ENCODE measurements at regions not wholly inside any gene's neighbourhood (a gene's known extent, or its start where the extent isn't known, plus 50 kb on each side); places are given as distances from the start of the nearest gene placed in this dataset.
A peak's percentile ranks its signal among the peaks of the same experiment; 100 is the strongest.

GRCh38 chr9:84125046-84125445, 144.4 kb downstream of the RMI1 start:
- DNase-seq (ENCODE audit: low read depth), result no peak

DNA sequence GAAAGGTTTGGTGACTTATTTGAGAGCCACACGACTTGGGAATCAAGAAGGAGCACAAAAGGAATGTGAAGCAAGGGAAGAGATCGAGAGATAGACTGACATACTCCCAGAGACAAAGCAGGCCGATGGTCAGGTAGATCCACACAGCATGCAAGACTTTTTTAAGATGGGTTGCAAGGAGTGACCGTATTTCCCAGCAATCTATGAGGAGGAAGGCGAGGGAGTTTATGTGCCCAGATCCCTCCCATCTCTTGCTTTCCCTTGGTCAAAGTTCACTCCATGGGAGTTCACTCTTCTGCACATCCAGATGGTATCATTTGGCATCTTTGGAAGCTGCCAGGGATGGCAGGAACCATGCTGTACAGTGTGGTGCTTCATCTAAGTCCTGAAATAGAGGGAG, 148.9 kb downstream of the RMI1 start:
- DNase-seq (ENCODE audit: low read depth), result no peak

DNA sequence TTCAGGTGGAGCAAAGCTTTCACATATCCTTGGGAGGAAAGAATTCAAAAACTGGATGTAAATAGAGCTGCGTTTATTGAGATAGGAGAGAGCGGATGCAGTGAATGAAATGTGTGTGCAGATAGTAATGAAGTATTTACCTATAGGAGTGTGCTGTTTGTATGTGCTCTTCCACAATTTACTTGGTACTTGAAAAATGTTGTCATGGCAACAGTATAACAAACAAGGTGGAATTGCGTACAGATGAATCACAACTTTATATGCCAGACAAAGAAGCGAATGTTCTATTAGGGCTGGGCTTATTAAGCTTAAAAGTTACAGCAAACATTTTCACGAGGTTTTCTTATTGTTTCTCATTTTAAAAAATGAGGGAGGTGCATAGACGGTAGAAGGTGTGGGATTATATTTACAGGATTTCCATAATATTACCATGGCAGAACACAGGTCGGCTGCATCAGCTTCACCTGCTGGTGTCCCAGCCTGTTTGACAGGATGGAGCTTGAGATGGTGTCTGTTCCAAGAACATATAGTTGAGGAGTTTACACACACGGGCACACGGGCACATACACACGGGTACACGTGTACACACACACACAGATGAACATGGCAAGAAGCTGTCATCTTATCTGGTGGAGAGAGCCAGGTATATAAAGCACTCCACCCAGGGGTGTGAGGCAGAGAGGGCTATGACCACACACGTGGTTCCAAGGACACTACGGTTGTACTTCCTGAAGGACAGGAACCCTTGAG, 155.7 kb downstream of the RMI1 start:
- no peak for DNase-seq (ENCODE audit: low read depth)

GRCh38 chr9:84137968-84138367, 157.4 kb downstream of the RMI1 start:
- DNase-seq (ENCODE audit: low read depth), result no peak

DNA sequence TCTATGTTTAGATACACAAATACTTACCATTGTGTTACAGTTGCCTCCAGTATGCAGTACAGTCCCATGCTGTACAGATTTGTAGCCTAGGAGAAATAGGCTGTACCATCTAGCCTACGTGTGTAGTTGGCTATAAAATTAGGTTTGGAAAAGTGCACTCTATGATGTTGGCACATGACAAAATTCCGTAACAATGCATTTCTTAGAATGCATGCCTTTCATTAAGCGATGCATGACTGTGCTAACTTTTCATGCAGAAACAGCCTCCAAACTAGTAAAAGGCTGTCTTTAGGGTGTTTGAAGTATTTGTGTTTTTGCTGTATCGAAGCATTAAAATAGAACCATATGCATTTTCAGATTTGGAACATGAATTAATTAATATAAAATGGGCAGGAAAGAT, 157.9 kb downstream of the RMI1 start:
- DNase-seq (ENCODE audit: low read depth), result no peak

- peak; percentile 70 for DNase-seq (ENCODE audit: low read depth)
These were observed 158.9 kb downstream of the RMI1 start for GRCh38 chr9:84139296-84140070.

DNA sequence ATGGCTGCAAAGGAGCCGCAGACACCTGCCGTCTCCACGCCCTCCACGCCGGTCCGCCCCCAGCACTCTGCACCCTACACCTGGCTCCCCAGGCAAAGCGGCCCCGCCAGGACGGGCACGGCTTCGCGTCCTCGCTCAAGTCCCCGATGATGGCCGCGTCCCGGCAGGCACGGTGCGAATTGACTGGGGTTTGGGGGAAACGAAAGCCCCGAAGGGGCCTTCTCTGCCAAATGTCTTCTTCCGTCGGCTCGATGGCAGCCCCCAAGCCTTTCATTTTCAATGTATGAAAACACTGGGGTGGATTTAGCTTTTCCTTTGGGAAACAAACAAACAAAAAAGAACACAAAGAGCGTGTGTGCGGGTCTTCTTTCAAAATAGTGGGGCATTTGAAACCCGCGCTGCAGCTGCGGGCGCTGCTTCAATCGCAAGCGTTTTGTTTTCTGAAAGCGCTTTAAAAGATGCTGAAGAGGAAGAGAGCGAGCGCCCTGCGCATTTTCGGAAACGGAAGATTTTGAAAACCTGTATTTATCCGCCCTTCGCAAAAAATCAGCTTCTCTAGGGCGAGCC, 160.0 kb downstream of the RMI1 start:
- peak; percentile 16 for DNase-seq (ENCODE audit: low read depth)

DNA sequence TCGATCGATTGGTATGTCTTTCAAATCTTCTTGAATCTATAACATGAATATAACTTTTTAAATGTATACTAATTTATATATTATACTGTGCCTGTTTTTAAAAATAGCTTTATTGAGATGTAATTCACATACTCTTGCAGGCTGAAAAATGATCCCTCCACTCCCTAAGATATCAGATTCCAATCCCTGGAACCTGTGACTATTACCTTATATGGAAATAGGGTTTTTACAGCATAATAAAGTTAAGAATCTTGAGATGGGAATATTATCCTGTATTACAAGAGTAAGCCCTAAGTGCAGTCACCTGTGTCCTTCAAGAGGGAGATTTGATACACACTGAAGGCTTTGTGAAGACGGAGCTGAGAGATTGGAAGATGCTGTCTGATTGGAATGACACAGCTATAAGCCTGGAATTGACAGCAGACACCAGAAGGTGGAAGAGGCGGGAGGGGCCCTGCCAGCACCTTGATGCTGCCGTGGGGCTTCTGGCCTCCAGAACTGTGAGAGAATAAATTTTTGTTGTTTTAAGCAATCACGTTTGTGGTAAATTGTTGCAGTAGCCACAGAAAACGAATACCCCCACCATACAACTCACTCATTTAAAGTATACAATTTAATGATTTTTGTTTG, 161.3 kb downstream of the RMI1 start:
- DNase-seq (ENCODE audit: low read depth), result no peak

DNA sequence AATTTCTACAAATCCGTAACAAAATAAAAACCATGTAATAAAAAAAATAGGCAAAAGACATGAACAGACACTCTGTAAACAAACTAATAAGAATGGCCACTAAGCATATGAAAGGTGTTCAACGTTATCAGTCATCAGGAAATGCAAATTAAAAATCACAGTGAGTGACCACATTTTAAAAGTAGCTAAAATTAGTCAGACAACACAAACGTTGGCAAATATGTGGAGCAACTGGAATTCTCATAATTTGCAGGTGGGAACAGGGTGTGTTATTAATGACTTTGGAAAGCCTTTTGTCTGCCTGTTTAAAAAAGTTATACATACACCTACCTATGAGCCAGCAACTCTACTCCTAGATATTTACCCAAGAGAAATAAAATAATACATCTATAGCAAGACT, 164.4 kb downstream of the RMI1 start:
- DNase-seq (ENCODE audit: low read depth), result no peak

- no peak for DNase-seq (ENCODE audit: low read depth)
These were observed 165.2 kb downstream of the RMI1 start for GRCh38 chr9:84145780-84146179.

GRCh38 chr9:84146893-84147710, 166.5 kb downstream of the RMI1 start:
- DNase-seq (ENCODE audit: low read depth), result no peak

DNA sequence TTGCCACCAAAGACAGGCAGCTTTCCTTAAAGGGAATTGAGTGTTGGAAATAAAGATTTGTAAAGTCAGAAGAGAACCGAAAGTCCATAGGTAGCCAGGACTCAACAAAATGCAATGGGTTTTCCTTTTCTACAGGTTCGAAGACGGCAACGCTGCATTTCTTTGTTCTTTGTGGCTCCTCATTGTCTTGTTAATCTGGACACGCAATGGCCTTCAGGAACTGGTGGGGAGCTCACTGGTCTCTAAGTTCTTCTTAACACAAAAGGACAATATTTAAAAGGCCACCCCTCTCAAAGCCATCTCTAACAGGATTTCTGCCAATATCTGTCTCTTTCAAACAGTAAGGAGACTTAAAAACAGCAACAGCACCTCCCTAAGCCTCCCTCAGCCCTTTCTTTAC, 170.6 kb downstream of the RMI1 start:
- no peak for DNase-seq (ENCODE audit: low read depth)

DNA sequence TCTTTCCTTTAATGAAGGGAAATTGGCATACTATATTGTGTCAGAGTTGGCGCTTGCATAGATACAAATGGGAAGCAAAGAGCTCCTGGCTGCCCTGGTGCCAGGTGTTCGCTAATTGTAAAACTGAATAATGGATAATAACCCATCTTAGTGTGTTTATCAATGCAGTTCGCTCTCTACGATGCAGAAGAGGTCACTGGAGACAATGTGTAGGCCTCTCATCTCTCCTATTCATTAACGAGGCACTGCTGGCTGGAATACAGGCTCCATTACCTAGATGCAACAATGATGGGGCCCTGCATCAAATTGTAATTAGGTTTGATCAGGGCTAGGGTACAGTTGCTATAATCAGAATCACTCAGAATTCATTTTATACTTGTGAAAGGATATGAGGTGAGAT, 171.0 kb downstream of the RMI1 start:
- no peak for DNase-seq (ENCODE audit: low read depth)

GRCh38 chr9:84152204-84152603, 171.6 kb downstream of the RMI1 start:
- DNase-seq (ENCODE audit: low read depth), result no peak

DNA sequence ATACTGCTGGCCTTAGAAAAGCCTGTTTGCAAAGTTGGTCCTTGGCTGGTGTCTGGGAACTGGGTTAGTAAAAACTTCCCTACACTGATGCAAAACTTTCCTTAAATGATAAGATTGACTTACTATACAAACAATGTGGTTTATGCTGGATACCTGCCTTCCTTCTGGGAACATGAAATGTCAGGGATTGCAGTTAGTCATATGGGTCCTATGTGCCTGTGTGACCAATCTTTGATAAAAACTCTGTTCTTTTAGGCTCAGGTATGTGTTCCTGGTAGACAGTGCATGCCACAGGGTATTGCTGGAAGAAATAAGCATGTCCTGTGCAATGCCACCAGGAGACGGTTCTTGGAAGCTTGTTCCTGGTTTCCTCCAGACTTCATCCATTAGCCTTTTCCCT, 173.3 kb downstream of the RMI1 start:
- peak; percentile 48 for DNase-seq (ENCODE audit: low read depth)

GRCh38 chr9:84154320-84154719, 173.7 kb downstream of the RMI1 start:
- DNase-seq (ENCODE audit: low read depth), result no peak

- DNase-seq (ENCODE audit: low read depth), result no peak
These were observed 177.4 kb downstream of the SLC28A3 start for GRCh38 chr9:84163052-84163650.

GRCh38 chr9:84166891-84167290, 173.7 kb downstream of the SLC28A3 start:
- DNase-seq (ENCODE audit: low read depth), result no peak

- DNase-seq (ENCODE audit: low read depth), result peak; percentile 74
These were observed 171.3 kb downstream of the SLC28A3 start for GRCh38 chr9:84169240-84169639.

DNA sequence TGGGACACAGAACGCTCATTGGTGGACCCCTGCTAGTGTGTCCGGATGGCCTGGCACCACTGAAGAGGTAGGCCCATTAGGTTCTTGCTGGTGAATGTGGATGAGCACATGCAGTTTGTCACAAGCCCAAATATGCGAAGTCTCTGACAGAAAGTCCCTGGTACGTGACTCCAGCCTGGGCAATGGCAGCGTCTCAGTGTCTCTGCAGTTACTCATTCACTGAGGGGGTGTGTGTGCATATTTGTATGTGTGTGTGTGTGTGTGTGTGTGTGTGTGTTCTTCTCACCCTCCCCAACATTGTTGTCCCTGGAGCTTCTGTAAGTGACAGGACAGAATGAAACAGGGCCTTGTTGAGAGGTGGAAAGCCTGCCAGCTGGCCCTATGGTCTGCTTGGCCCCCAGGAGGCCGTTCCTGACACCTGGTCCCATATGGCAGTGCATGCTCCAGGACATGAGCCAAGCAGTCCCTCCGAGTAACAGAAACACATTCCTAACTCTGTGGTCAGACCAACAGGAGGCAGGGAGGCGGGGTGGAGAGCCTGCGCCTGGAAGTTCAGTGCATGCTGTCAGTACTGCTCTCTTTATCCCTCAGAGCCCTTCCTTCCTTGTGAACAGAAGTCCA, 169.9 kb downstream of the SLC28A3 start:
- DNase-seq (ENCODE audit: low read depth), result peak; percentile 97

DNA sequence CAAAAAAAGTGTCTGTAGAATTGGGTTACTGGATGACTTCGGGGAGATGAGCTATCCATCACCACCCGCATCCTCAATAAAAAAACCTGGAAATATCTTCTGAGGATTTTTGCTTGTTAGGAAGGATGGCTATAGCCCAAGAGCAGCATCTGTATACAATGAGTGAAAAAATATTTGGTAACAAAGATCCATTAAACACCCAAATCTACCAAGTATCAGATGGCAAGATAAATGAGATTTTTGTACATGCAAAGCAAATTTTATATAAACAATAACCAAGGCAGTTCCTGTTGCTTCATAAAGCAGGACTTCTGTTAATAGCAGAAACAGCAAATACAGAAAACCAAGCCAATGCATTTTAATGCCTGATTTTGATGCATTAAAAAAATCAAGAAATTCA, 166.6 kb downstream of the SLC28A3 start:
- no peak for DNase-seq (ENCODE audit: low read depth)
